ENCODE measurements at regions not wholly inside any gene's neighbourhood (a gene's known extent, or its start where the extent isn't known, plus 50 kb on each side); places are given as distances from the start of the nearest gene placed in this dataset.

- H4K20me1 ChIP-seq (replicated peaks; ENCODE audit: control insufficient read depth, extremely low read depth, insufficient read depth, low read length), result no peaks in the 10 kb centered on the region
- no peak overlapping the region for H3K27ac ChIP-seq (ENCODE audit: insufficient read depth, low read depth, low read length)
- CTCF ChIA-PET, result no interaction called here
- H3K4me3 ChIP-seq (replicated peaks in 1 of 3; ENCODE audit: insufficient read depth in 1 of 3, low read depth in 1 of 3, low read length in 3 of 3), result no peak overlapping the region
- H3K4me2 ChIP-seq (ENCODE audit: insufficient read depth, low read length), result no peak overlapping the region
- peaks cover 0 to 4% of the 10 kb centered on the region in 2 experiments for H3K27me3 ChIP-seq (ENCODE audit: control insufficient read depth in 2 of 2, insufficient read depth in 2 of 2, low read length in 2 of 2)
- no peaks in the 10 kb centered on the region for H3K36me3 ChIP-seq (ENCODE audit: control insufficient read depth in 2 of 2, extremely low read depth in 1 of 2, insufficient read depth in 2 of 2, low read length in 2 of 2)
- H3K9ac ChIP-seq (replicated peaks; ENCODE audit: extremely low read depth, insufficient read depth, low read length), result no peak overlapping the region
- dilution Hi-C loops (cut with MboI; ENCODE audit: extremely low pct_ligation_motif_present, low sequenced_read_pairs), result no loop called here
- no peaks in the 10 kb centered on the region for H3K4me1 ChIP-seq (ENCODE audit: control insufficient read depth, extremely low read depth, insufficient read depth, low read length)
- POLR2A ChIA-PET, result no interaction called here
- DNase-seq (ENCODE audit: low read depth, low spot score) (no peak), FAIRE-seq (no peak)
- H3K9me1 ChIP-seq (replicated peaks; ENCODE audit: control insufficient read depth, extremely low read depth, insufficient read depth, low read length), result no peaks in the 10 kb centered on the region
- intact Hi-C loops (cut with micrococcal nuclease), result no loop called here
- no peak overlapping the region for H2AFZ ChIP-seq (ENCODE audit: low read depth, low read length)
- H3K9me3 ChIP-seq (replicated peaks; ENCODE audit: control insufficient read depth, insufficient read depth, low read length), result no peaks in the 10 kb centered on the region
- no TSS peak for BruUV-seq (replicated peaks)
- H3K79me2 ChIP-seq (ENCODE audit: control insufficient read depth, insufficient read depth, low read length), result no peaks in the 10 kb centered on the region
- no peak for TF ChIP-seq GATA2 (IDR thresholded peaks at IDR 0.05; ENCODE audit: insufficient read depth, insufficient read length, low read depth, low read length)
These were observed 95.4 kb upstream of the PDE10A start for GRCh38 chr6:165758441-165758840.

GRCh38 chr6:165755583-165755982, 92.5 kb upstream of the PDE10A start:
- no peaks in the 10 kb centered on the region for H3K4me1 ChIP-seq (ENCODE audit: control insufficient read depth, extremely low read depth, insufficient read depth, low read length)
- peaks cover 0 to 4% of the 10 kb centered on the region in 2 experiments for H3K27me3 ChIP-seq (ENCODE audit: control insufficient read depth in 2 of 2, insufficient read depth in 2 of 2, low read length in 2 of 2)
- ChIA-PET POLR2A (no interaction called here), CTCF (interaction anchor here (1.3 to 2.4 kb wide), 2 partner anchors 20 to 26 kb away, joined by 5 to 7 read pairs; no protein-coding TSS in a partner anchor)
- H3K9me3 ChIP-seq (replicated peaks; ENCODE audit: control insufficient read depth, insufficient read depth, low read length), result no peaks in the 10 kb centered on the region
- DNase-seq (ENCODE audit: low read depth, low spot score), result no peak
- no peak for FAIRE-seq
- intact Hi-C loops (cut with micrococcal nuclease) (no loop called here), dilution Hi-C loops (cut with MboI; ENCODE audit: extremely low pct_ligation_motif_present, low sequenced_read_pairs) (no loop called here)
- TF ChIP-seq JUN (IDR thresholded peaks at IDR 0.05; ENCODE audit: borderline replicate concordance, insufficient read depth, insufficient read length, low read depth) (no peak), MYC (IDR thresholded peaks at IDR 0.05; ENCODE audit: low read depth, low read length) (no peak), POLR2A (IDR thresholded peaks at IDR 0.05; ENCODE audit: low read depth, low read length) (no peak), EZH2 (IDR thresholded peaks at IDR 0.05; ENCODE audit: borderline replicate concordance, low read depth, low read length, severe bottlenecking) (no peak), FOS (IDR thresholded peaks at IDR 0.05; ENCODE audit: borderline replicate concordance, insufficient read depth, low read length) (no peak), POLR2AphosphoS5 (IDR thresholded peaks at IDR 0.05; ENCODE audit: insufficient read depth, low read depth, low read length) (no peak), MAX (IDR thresholded peaks at IDR 0.05; ENCODE audit: insufficient read depth, insufficient read length) (no peak), CTCF (IDR thresholded peaks at IDR 0.05; ENCODE audit: extremely low read depth in 1 of 2, insufficient read depth in 1 of 2, low read depth in 1 of 2, low read length in 2 of 2) (no peak), GATA2 (IDR thresholded peaks at IDR 0.05; ENCODE audit: insufficient read depth, insufficient read length, low read depth, low read length) (no peak)
- no peak overlapping the region for H3K27ac ChIP-seq (ENCODE audit: insufficient read depth, low read depth, low read length)
- no TSS peak for BruUV-seq (replicated peaks)
- no peaks in the 10 kb centered on the region for H4K20me1 ChIP-seq (replicated peaks; ENCODE audit: control insufficient read depth, extremely low read depth, insufficient read depth, low read length)
- H2AFZ ChIP-seq (ENCODE audit: low read depth, low read length), result no peak overlapping the region
- H3K9ac ChIP-seq (replicated peaks; ENCODE audit: extremely low read depth, insufficient read depth, low read length), result no peak overlapping the region
- H3K79me2 ChIP-seq (ENCODE audit: control insufficient read depth, insufficient read depth, low read length), result no peaks in the 10 kb centered on the region
- no peak overlapping the region for H3K4me3 ChIP-seq (replicated peaks in 1 of 3; ENCODE audit: insufficient read depth in 1 of 3, low read depth in 1 of 3, low read length in 3 of 3)
- no peaks in the 10 kb centered on the region for H3K36me3 ChIP-seq (ENCODE audit: control insufficient read depth in 2 of 2, extremely low read depth in 1 of 2, insufficient read depth in 2 of 2, low read length in 2 of 2)
- H3K9me1 ChIP-seq (replicated peaks; ENCODE audit: control insufficient read depth, extremely low read depth, insufficient read depth, low read length), result no peaks in the 10 kb centered on the region
- H3K4me2 ChIP-seq (ENCODE audit: insufficient read depth, low read length), result no peak overlapping the region

Data from endothelial cell of umbilical vein (primary cell).